ENCODE measurements at regions not wholly inside any gene's neighbourhood (a gene's known extent, or its start where the extent isn't known, plus 50 kb on each side); places are given as distances from the start of the nearest gene placed in this dataset.

- H3K4me1 ChIP-seq (ENCODE audit: control insufficient read depth, insufficient read depth, low read length): no peaks in the 10 kb centered on the region
- FAIRE-seq: no peak
- H3K4me3 ChIP-seq: no peak overlapping the region
- no peak overlapping the region for H2AFZ ChIP-seq (ENCODE audit: control insufficient read depth, low read depth, low read length)
- no peak for DNase-seq (ENCODE audit: low read depth, low spot score)
- POLR2A ChIA-PET: no interaction called here
- no peaks in the 10 kb centered on the region for H3K79me2 ChIP-seq (ENCODE audit: control insufficient read depth, insufficient read depth, low read length)
- no peaks in the 10 kb centered on the region for H3K36me3 ChIP-seq (ENCODE audit: control insufficient read depth in 2 of 2, insufficient read depth in 2 of 2, low read length in 1 of 2)
- BruUV-seq (replicated peaks): no TSS peak
- WGBS (ENCODE audit: insufficient coverage, insufficient replicate concordance, low lambda C conversion rate, missing lambda C conversion rate): 37% methylated on average over 22 of the region's 22 CpGs
- CTCF ChIA-PET: no interaction called here
- in situ Hi-C loops (cut with MboI): no loop called here
- H3K27ac ChIP-seq (ENCODE audit: control insufficient read depth, insufficient read depth): no peak overlapping the region
- H3K9me3 ChIP-seq (replicated peaks; ENCODE audit: control insufficient read depth, insufficient read depth, low read length): no peaks in the 10 kb centered on the region
- H4K20me1 ChIP-seq (ENCODE audit: control insufficient read depth, insufficient read depth): no peaks in the 10 kb centered on the region
- H3K9ac ChIP-seq (ENCODE audit: control insufficient read depth, insufficient read depth, low read length): no peak overlapping the region
- intact Hi-C loops (cut with micrococcal nuclease; ENCODE audit: unreplicated experiment): no loop called here
- SMC1A ChIA-PET (ENCODE audit: uncharacterized antibody, unreplicated experiment): no interaction called here
- no peaks in the 10 kb centered on the region; a peak in 1 of 4 replicates for H3K27me3 ChIP-seq (replicated peaks in 1 of 2; ENCODE audit: control insufficient read depth in 2 of 2, insufficient read depth in 2 of 2, low read length in 1 of 2)
- RAD21 ChIA-PET (ENCODE audit: unreplicated experiment): no interaction called here
- no peak for TF ChIP-seq HDAC6 (IDR thresholded peaks at IDR 0.05; ENCODE audit: unreplicated experiment)
- TF ChIP-seq USF2 (IDR thresholded peaks at IDR 0.05; ENCODE audit: borderline replicate concordance, low read depth, low read length): no peak
- TF ChIP-seq IKZF2 (IDR thresholded peaks at IDR 0.05): no peak
- no peak for TF ChIP-seq ZNF687 (IDR thresholded peaks at IDR 0.05)
- TF ChIP-seq SIX5 (IDR thresholded peaks at IDR 0.05; ENCODE audit: low read depth, low read length, severe bottlenecking): no peak
- no peak for TF ChIP-seq SREBF1 (IDR thresholded peaks at IDR 0.05; ENCODE audit: low read length)
- no peak for TF ChIP-seq SRF (IDR thresholded peaks at IDR 0.05; ENCODE audit: low read depth in 2 of 2, low read length in 2 of 2)
- no peak for TF ChIP-seq EZH2 (IDR thresholded peaks at IDR 0.05; ENCODE audit: borderline replicate concordance, control insufficient read depth, low read depth, low read length)
- no peak for TF ChIP-seq NBN (IDR thresholded peaks at IDR 0.05)
- TF ChIP-seq EGR1 (IDR thresholded peaks at IDR 0.05; ENCODE audit: borderline replicate concordance in 1 of 2, low read depth in 2 of 2, low read length in 2 of 2): no peak
- no peak overlapping the region for H3K4me2 ChIP-seq (ENCODE audit: control insufficient read depth, insufficient read depth)
- ATAC-seq: no peak
Measured at GRCh38 chr2:239586651-239587310, 186.0 kb upstream of the HDAC4 start.

All from GM12878 (cell line).